Endothelial cell of hepatic sinusoid (primary cell): ENCODE measurements at regions not wholly inside any gene's neighbourhood (a gene's known extent, or its start where the extent isn't known, plus 50 kb on each side); places are given as distances from the start of the nearest gene placed in this dataset.
"Not testable (repeated sequence)": the region's sequence is repeated elsewhere in the genome, so short reads cannot be mapped to it uniquely, and the experiment has no call there.

Experiments
- in situ Hi-C: cut with HindIII; loops from 2 replicates; pipeline ENCODE4 v1.10.0; 2017; ENCODE audit warnings: low sequenced_read_pairs

DNA sequence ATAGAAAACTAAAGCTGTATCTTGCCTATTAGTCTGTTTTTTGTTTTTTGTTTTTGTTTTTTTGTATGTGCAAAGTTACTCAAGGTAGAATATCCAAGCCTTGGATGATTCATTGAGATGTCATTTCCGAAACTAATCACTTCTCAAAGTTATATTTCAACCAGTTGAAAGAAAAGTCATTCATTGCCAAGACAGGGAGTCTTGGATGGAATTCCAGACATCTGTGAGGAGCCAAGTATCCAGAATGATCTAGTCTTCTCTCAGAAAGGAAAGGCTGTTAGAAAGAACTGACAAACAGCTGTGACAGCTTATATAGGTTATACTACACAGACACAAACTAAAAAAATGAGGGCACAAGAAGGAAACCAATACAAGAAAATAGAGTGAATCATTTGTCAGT lies 141.1 kb upstream of the NDST3 start:
- in situ Hi-C loops, result no loop called here

DNA sequence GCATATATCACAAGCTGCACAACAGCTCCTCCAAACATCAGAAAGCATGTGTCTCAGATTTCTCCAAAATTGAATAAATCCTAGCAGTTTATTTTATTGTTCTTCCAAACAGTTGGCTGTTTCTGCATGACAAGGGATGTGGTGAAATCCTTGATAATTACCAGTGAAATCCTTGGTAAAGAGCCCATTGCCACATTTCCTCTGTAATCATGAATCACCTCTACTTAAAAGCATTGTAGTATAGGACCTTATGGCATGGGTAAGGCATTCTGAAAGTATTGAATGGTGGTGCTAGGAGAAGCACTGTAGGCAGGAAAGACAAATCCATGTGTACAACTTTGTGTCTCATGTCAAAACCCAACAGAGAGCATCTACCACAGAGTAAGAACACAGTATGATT lies 135.8 kb upstream of the NDST3 start:
- in situ Hi-C loops, result no loop called here

DNA sequence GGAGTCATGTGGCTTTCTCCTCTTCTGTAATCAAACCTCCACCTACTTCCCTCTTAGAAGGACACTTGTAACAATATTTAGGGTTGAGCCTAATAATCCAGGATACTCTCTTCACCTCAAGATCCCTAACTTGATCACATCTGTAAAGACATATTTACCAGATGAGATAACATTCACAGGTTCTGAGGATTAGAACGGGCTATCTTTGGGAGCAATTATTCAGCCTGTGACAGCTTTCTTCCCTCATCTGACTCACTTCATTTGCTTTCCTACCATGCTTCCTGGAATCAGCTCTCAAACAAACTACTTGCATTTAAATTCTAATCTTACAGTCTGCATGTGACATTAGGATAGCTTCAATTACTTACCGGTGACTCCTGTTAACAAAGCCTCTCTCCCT lies 133.5 kb upstream of the NDST3 start:
- in situ Hi-C loops, result no loop called here

DNA sequence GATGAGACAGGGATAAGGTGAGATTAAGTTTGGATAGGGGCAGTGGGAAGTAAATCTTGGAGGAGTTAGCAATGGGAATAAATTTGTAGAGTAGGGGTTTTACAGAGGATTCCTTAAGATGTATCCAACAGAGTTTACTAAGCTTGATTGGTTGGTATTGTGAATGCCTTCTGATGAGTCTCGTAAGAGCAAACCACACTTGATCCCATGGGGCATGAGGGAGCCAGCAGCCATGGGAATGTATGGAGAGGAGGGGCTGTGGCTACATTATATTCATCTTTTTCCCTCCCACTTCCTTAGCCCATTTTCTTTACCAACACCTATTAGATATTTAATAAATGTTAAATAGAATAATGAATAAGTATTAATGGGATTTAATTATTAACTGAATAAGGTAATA lies 126.6 kb upstream of the NDST3 start:
- in situ Hi-C loops, result no loop called here

DNA sequence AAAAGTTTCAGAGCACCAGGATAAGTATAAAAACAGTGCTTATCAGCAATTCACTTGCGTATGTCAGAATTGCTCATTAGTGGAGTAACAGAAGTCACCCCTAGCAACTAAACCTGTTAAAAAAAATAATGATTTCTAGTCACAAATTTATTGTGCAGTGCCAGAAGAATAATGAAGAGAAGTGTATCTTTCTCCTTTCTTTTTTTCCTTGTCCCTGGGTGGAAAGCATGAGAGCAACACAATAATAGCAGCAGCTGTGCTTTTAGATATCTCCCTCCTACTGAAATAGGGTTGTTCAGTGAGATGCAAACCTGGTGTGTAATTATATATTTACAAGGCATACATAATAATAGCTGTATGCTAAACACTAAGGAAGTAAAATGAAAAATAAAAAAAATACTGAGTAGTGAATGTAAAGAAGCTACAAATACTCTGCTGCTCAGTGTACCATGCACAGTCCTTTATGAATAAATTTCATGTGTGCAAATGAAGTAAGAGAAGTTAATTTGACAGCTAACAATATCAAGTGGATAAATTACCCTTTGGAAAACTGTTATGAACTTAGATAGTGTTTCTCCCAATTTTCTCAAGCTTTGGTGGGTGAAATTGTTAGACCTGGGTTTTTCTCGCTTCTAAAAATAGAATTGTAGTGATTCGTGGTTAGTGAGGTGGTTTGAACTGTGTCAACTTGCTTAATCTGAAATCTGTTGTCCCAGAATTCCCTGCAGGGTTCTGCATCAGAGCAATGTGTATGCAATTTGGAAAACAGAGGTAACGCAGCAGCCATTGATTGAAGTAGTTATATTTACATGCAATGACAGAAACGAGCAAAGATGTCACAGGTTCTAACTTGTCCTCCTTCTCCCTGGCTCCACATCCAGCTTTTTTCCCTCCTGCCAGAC lies 125.7 kb upstream of the NDST3 start:
- in situ Hi-C loops, result no loop called here

DNA sequence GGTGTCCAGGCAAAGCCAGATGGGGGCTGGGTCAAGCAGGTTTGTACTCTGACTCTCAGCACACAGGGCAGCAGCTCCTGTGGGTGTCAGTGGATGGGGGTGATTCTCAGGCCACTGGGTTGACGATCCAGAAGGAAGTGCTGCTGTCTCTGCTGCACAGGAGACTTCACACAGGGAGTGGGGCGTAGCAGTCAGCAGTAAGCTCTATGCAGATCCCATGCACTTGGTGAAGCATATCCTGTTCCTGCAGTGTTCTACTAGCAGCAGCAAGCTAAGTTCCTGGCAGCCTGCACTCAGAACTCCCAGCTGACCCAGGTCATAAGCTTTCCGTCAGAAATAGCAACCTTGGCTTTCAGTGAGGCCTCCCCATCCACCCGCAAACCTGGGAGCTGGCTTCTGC lies 117.6 kb upstream of the NDST3 start:
- in situ Hi-C loops, result no loop called here

DNA sequence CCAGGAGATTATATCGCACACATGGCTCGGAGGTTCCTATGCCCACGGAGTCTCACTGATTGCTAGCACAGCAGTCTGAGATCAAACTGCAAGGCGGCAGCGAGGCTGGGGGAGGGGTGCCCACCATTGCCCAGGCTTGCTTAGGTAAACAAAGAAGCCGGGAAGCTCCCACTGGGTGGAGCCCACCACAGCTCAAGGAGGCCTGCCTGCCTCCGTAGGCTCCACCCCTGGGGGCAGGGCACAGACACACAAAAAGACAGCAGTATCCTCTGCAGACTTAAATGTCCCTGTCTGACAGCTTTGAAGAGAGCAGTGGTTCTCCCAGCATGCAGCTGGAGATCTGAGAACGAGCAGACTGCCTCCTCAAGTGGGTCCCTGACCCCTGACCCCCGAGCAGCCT lies 112.0 kb upstream of the NDST3 start:
- in situ Hi-C loops, result not testable (repeated sequence)

DNA sequence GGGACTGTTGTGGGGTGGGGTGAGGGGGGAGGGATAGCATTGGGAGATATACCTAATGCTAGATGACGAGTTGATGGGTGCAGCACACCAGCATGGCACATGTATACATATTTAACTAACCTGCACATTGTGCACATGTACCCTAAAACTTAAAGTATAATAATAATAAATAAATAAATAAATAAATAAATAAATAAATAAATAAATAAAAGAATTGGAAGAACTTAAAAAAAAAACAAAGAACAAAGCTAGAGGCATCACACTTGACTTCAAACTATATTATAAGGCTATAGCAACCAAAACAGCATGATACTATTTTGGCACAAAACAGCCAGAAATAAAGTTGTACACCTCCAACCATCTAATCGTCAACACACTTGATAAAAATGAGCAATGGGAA lies 106.5 kb upstream of the NDST3 start:
- in situ Hi-C loops, result not testable (repeated sequence)

DNA sequence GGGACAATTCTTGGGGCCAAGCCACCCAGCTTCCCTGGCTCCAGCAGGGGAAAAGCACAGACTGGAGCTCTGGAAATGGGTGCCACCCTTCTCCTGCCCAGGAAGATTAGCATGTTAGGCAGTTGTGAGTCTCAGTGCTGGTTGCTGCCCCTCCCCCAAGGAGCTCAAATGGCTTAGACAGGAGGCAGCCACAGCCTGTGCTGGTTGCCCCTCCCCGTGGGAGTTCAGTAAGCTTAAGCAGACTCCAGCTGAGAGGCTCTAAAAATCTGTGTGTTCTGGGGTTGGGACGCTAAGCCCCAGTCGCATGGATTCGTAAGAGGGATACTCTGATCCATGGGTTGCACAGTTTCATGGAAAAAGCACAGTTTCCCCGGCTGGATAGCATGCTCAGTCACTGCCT lies 92.7 kb upstream of the NDST3 start:
- in situ Hi-C loops, result no loop called here

DNA sequence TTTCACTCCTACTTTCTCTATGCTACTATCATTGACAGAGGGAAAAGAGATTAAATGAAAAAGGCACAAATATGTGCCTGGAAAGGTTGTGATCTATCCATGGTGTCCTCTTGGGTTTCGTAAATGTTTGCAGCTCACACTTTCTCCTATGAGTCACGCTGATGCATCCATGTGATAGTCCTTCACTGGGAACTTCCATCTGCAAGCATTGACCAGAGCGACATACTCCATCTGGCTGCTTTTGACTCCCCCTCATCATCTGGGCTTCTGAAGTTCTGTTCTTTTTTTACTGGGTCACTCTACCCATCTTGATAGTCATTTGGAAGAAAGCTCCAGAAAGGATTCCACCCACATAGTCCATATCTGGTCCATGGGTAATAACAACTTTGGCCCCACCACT lies 84.7 kb upstream of the NDST3 start:
- in situ Hi-C loops, result no loop called here

DNA sequence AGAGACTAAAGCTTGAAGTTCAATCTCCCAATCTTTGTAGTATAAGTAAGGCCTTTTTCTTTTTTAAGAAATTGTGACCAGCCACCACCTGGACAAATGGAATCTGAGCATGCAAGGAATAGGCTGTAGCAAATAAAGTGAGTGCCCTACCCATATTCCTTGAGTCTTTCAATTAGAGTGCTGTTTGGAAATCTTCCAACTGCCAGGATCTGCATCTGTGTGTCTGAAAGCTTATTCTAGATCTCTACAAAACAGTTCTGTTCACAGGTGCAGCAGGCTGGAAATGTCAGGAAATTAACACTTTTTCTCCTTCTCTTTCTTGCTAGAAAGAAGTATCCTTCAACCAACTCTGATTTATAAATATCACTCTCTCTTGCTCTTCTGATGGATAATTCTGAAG lies 76.7 kb upstream of the NDST3 start:
- in situ Hi-C loops, result no loop called here

DNA sequence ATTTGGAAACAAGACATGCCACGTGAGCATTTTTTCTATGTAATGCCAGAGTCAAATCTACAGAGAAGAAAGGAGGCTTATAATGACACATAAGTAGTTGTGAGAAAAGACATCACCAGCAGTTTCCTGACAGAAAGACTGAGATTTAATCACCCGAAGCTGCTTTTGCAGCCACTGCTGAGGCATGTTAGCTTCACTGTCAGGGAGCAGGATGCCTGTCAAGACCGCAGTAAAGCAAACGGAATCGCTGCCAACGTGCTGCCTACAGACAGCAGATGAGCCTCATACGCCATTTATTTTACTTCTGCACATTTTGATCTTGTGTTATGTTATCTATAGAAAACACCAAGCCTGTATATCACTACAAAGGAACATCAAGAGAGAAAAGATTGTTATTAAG lies 68.7 kb upstream of the NDST3 start:
- in situ Hi-C loops, result no loop called here

DNA sequence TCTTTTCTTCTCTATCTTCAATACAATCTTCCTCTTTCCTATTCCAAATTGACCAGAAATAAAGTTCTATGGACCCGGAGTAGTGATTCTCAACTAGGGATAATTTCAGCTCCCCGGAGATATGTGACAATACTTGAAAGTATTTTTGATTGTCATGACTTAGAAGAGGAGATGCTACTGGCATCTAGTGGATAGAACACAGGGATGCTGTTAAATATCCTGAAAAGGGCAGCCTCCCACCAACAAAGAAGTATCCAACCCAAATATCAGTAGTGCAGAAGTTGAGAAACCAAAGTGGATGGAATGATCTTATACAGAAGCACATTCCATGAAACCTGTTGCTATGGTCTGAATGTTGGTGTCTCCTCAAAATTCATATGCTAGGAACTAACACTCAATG lies 65.7 kb upstream of the NDST3 start:
- in situ Hi-C loops, result no loop called here

DNA sequence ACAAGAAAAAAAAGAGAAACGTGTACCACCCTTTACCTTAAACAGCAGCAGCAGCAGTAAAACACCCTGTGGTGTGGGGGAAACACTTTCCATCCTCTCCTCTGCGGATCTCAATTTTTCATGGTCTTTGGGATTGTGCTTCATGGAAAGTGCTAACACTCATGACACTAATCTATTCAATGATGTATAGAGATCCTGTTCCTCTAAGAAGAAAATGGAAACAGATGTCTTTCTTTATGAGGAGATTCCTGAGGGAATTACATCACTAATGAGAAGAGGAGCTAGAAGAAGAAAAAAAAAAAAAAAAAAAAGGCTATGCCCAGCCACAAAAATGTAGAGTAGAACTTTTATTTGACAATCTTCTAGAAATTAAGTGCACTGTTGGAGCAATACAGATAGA lies 62.9 kb upstream of the NDST3 start:
- in situ Hi-C loops, result no loop called here

DNA sequence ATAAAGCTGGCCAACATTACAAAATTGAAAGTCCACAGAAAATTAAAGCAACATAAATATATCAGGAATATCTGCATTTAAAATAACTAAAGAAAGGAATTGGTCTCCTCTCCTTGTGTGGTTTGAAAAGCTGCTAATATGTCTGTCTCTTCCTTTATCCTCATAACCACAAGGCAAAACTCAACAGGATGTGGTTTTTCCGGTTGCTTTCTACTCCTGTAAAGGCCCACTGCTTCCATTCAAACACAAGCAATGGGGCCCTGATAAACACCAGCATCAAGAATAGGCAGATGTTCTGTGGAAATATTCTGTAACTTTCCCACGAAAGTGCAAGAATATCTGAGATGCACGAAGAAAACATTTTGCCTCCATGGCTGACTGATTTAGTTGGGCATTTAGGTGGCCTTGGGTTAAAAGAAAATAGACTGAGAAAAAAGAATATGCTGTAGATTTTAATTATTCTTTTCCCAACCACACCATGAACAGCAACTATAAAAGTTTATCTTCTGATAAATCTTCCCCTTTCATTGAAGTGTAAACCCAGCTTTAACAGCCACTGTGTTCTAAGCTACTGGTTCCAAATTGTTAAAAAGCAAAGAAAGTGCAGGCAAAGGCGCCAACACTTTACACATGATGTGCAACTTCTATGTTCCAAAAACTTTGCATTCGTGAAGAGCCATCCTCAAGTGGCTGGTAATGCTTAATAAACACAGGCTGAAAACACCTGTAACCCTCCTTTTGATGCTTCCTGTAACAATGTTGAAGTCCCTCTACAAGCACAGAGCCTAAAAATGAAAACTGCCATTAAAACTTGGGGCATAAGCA lies 50.5 kb upstream of the NDST3 start:
- in situ Hi-C loops, result no loop called here

DNA sequence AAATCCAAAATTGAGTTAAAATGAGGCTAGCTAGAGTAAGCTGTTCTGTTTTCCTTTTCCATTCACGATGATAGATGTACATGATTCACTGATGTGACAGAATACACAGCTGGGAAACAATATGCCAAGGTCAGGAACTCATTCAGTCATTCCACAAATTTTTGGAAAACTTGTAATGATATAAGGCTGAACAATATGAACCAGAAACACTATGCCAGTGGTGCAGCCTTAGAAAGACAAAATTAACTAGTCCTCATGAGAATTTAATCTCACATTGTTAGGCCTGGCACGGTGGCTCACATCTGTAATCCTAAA lies 50.0 kb upstream of the NDST3 start:
- in situ Hi-C loops, result no loop called here
